ENCODE measurements at regions not wholly inside any gene's neighbourhood (a gene's known extent, or its start where the extent isn't known, plus 50 kb on each side); places are given as distances from the start of the nearest gene placed in this dataset.

- DNase-seq: no peak
Measured at GRCh38 chr5:159827861-159828260, 88.4 kb upstream of the ADRA1B start.

- no peak for DNase-seq
Measured at GRCh38 chr5:159832073-159832472, 84.2 kb upstream of the ADRA1B start.

- DNase-seq: no peak
Measured at GRCh38 chr5:159833088-159833487, 83.2 kb upstream of the ADRA1B start.

GRCh38 chr5:159833846-159834245 lies 82.4 kb upstream of the ADRA1B start:
- DNase-seq: no peak

- DNase-seq: no peak
Measured at GRCh38 chr5:159835548-159835947, 80.7 kb upstream of the ADRA1B start.

GRCh38 chr5:159836691-159837090 lies 79.6 kb upstream of the ADRA1B start:
- DNase-seq: no peak

- no peak for DNase-seq
Measured at GRCh38 chr5:159837860-159838259, 78.4 kb upstream of the ADRA1B start.

- DNase-seq: no peak
Measured at GRCh38 chr5:159838551-159839222, 77.6 kb upstream of the ADRA1B start.

- no peak for DNase-seq
Measured at GRCh38 chr5:159844267-159845121, 71.8 kb upstream of the ADRA1B start.

GRCh38 chr5:159849437-159850083 lies 66.7 kb upstream of the ADRA1B start:
- DNase-seq: no peak

GRCh38 chr5:159850160-159850559 lies 66.1 kb upstream of the ADRA1B start:
- no peak for DNase-seq

- DNase-seq: no peak
Measured at GRCh38 chr5:159851053-159851452, 65.2 kb upstream of the ADRA1B start.

- DNase-seq: no peak
Measured at GRCh38 chr5:159854916-159855315, 61.4 kb upstream of the ADRA1B start.

- no peak for DNase-seq
Measured at GRCh38 chr5:159855476-159856191, 60.6 kb upstream of the ADRA1B start.

- no peak for DNase-seq
Measured at GRCh38 chr5:159858871-159859270, 57.4 kb upstream of the ADRA1B start.

- DNase-seq: no peak
Measured at GRCh38 chr5:159861086-159861485, 55.2 kb upstream of the ADRA1B start.

GRCh38 chr5:159864885-159865691 lies 51.2 kb upstream of the ADRA1B start:
- no peak for DNase-seq

GRCh38 chr5:159866093-159866492 lies 50.2 kb upstream of the ADRA1B start:
- DNase-seq: no peak

All from activated CD4-positive, alpha-beta T cell treated with anti-CD3 and anti-CD28 coated beads, Interleukin-2, amount 50 U/mL, for 48 hours (primary cell).